ENCODE measurements at regions not wholly inside any gene's neighbourhood (a gene's known extent, or its start where the extent isn't known, plus 50 kb on each side); places are given as distances from the start of the nearest gene placed in this dataset.
"Not testable (repeated sequence)": the region's sequence is repeated elsewhere in the genome, so short reads cannot be mapped to it uniquely, and the experiment has no call there.

- POLR2A ChIA-PET; DNase-seq (ENCODE audit: low spot score); H3K36me3 Mint-ChIP-seq; H3K27ac Mint-ChIP-seq; H3K27me3 Mint-ChIP-seq (ENCODE audit: low read depth); CTCF ChIA-PET; H3K4me3 Mint-ChIP-seq; H3K9me3 Mint-ChIP-seq; H3K4me1 Mint-ChIP-seq; ATAC-seq: not testable (repeated sequence)
Measured at GRCh38 chrX:132302687-132303086, 83.4 kb upstream of the RAP2C start.

- TF ChIP-seq E2F4 (CRISPR knock-in tag; IDR thresholded peaks at IDR 0.05; ENCODE audit: borderline replicate concordance, low read depth) (no peak), TEAD4 (CRISPR knock-in tag; IDR thresholded peaks at IDR 0.05) (no peak), ZNF532 (CRISPR knock-in tag; IDR thresholded peaks at IDR 0.05; ENCODE audit: borderline replicate concordance) (no peak), HMGA2 (CRISPR knock-in tag; IDR thresholded peaks at IDR 0.05) (no peak), SMAD4 (CRISPR knock-in tag; IDR thresholded peaks at IDR 0.05) (no peak), NR3C1 (CRISPR knock-in tag; conservative IDR thresholded peaks at IDR 0.05; ENCODE audit: low read depth) (no peak), ELF4 (CRISPR knock-in tag; IDR thresholded peaks at IDR 0.05; ENCODE audit: low read depth) (no peak), ESRRA (CRISPR knock-in tag; IDR thresholded peaks at IDR 0.05; ENCODE audit: borderline replicate concordance) (no peak), IRF2 (CRISPR knock-in tag; IDR thresholded peaks at IDR 0.05; ENCODE audit: borderline replicate concordance, low read depth) (no peak), ZNF138 (CRISPR knock-in tag; conservative IDR thresholded peaks at IDR 0.05) (no peak), ATF2 (CRISPR knock-in tag; IDR thresholded peaks at IDR 0.05; ENCODE audit: borderline replicate concordance, low read depth) (no peak), NFYB (CRISPR knock-in tag; conservative IDR thresholded peaks at IDR 0.05; ENCODE audit: low read depth) (no peak), USF1 (CRISPR knock-in tag; IDR thresholded peaks at IDR 0.05) (no peak), CBFB (CRISPR knock-in tag; IDR thresholded peaks at IDR 0.05; ENCODE audit: low read depth) (no peak), AFF4 (CRISPR knock-in tag; IDR thresholded peaks at IDR 0.05; ENCODE audit: borderline replicate concordance) (no peak), NR1H2 (CRISPR knock-in tag; IDR thresholded peaks at IDR 0.05) (no peak), ERG (CRISPR knock-in tag; IDR thresholded peaks at IDR 0.05) (no peak), ZNF671 (CRISPR knock-in tag; IDR thresholded peaks at IDR 0.05) (no peak), EMX1 (CRISPR knock-in tag; IDR thresholded peaks at IDR 0.05) (no peak)
- ATAC-seq (no peak), DNase-seq (ENCODE audit: low spot score) (no peak)
- Mint-ChIP-seq H3K36me3 (peaks cover 12% of the 10 kb centered on the region), H3K4me3 (no peak overlapping the region), H3K27me3 (ENCODE audit: low read depth) (no peaks in the 10 kb centered on the region), H3K4me1 (no peaks in the 10 kb centered on the region), H3K27ac (no peak overlapping the region), H3K9me3 (peaks cover 11% of the 10 kb centered on the region)
- ChIA-PET CTCF (interaction anchor here (0.6 to 2.7 kb wide), 2 partner anchors 319 to 668 kb away, joined by 3 to 33 read pairs; no protein-coding TSS in a partner anchor), POLR2A (no interaction called here)
Measured at GRCh38 chrX:132294776-132295495, 75.7 kb upstream of the RAP2C start.

Measured in WTC11 (cell line).